BJ (cell line): ENCODE measurements at regions not wholly inside any gene's neighbourhood (a gene's known extent, or its start where the extent isn't known, plus 50 kb on each side); places are given as distances from the start of the nearest gene placed in this dataset.

Source experiments
- CTCF ChIA-PET: fragments of 350-600 bp; formaldehyde crosslinking; extraction: SDS; loops from one replicate; lab custom pipeline; 2021; ENCODE audit warnings: antibody characterized with exemption, inconsistent platforms; lab: Yijun Ruan, JAX
- POLR2A ChIA-PET: fragments of 300-600 bp; sonication (Branson Sonifier 250); formaldehyde crosslinking; extraction: SDS; loops from one replicate; lab custom pipeline; 2021; ENCODE audit warnings: antibody characterized with exemption; lab: Charles Lee
- DNase-seq: peaks from one replicate; pipeline ENCODE4 v3.0.0-alpha.2; 2011; ENCODE audit warnings: low read depth
- H3K27me3 ChIP-seq: 2 replicates; pipeline ENCODE4 v1.6.0; 2011; ENCODE audit warnings: low read length; ENCODE audit not compliant: control insufficient read depth, insufficient read depth
- H3K36me3 ChIP-seq: 2 replicates; pipeline ENCODE4 v1.5.1; 2011; ENCODE audit warnings: low read length; ENCODE audit not compliant: control insufficient read depth, insufficient read depth
- H3K4me3 ChIP-seq: 2 replicates; pipeline ENCODE4 v1.5.1; 2011; ENCODE audit warnings: low read depth, mild to moderate bottlenecking, control low read depth, low read length
- CTCF ChIP-seq: IDR thresholded peaks from 2 replicates; pipeline ENCODE4 v1.5.1; 2011; ENCODE audit warnings: low read depth, mild to moderate bottlenecking, control low read depth, inconsistent platforms, low read length, moderate library complexity; ENCODE audit not compliant: insufficient read depth

GRCh38 chr18:71293322-71293721, 1004.5 kb downstream of the SOCS6 start:
- Histone ChIP-seq H3K4me3 (no peak overlapping the region), H3K27me3 (no peaks in the 10 kb centered on the region), H3K36me3 (no peaks in the 10 kb centered on the region)
- ChIA-PET POLR2A (no interaction called here), CTCF (no interaction called here)
- no peak for TF ChIP-seq CTCF
- no peak for DNase-seq

- Histone ChIP-seq H3K4me3 (no peak overlapping the region), H3K27me3 (no peaks in the 10 kb centered on the region), H3K36me3 (no peaks in the 10 kb centered on the region)
- no peak for DNase-seq
- ChIA-PET CTCF (no interaction called here), POLR2A (no interaction called here)
- TF ChIP-seq CTCF = no peak
These were observed 998.4 kb downstream of the SOCS6 start for GRCh38 chr18:71287268-71287667.

- POLR2A ChIA-PET = no interaction called here
- Histone ChIP-seq H3K27me3 (no peaks in the 10 kb centered on the region), H3K4me3 (no peak overlapping the region), H3K36me3 (no peaks in the 10 kb centered on the region)
- no peak for TF ChIP-seq CTCF
- CTCF ChIA-PET = no interaction called here
- DNase-seq = no peak
These were observed 963.6 kb downstream of the SOCS6 start for GRCh38 chr18:71252351-71252865.

- no peak for DNase-seq
- no peaks in the 10 kb centered on the region for H3K36me3 ChIP-seq
- TF ChIP-seq CTCF = no peak
These were observed 961.3 kb downstream of the SOCS6 start for GRCh38 chr18:71250191-71250590.

GRCh38 chr18:71249791-71250190, 960.9 kb downstream of the SOCS6 start:
- POLR2A ChIA-PET = no interaction called here
- no peak for TF ChIP-seq CTCF
- DNase-seq = no peak
- CTCF ChIA-PET = no interaction called here
- no peaks in the 10 kb centered on the region for H3K36me3 ChIP-seq
- H3K27me3 ChIP-seq = no peaks in the 10 kb centered on the region
- H3K4me3 ChIP-seq = no peak overlapping the region

More at GRCh38 chr18:71250191-71250590, 961.3 kb downstream of the SOCS6 start:
- ChIA-PET CTCF (no interaction called here), POLR2A (no interaction called here)
- Histone ChIP-seq H3K27me3 (no peaks in the 10 kb centered on the region), H3K4me3 (no peak overlapping the region)
